GM19023 (cell line): ENCODE measurements at regions not wholly inside any gene's neighbourhood (a gene's known extent, or its start where the extent isn't known, plus 50 kb on each side); places are given as distances from the start of the nearest gene placed in this dataset.
"Not testable (repeated sequence)": the region's sequence is repeated elsewhere in the genome, so short reads cannot be mapped to it uniquely, and the experiment has no call there.

ENCODE experiments used
- ATAC-seq: cut with Tn5 transposase; IDR thresholded peaks from one replicate; pipeline ENCODE4 v1.9.1; 2021; ENCODE audit warnings: mild to moderate bottlenecking, moderate library complexity; ENCODE audit not compliant: unreplicated experiment

GRCh38 chr1:9441451-9442133 lies 97.7 kb upstream of the SLC25A33 start:
- no peak for ATAC-seq

GRCh38 chr1:9442278-9442846 lies 96.9 kb upstream of the SLC25A33 start:
- ATAC-seq = no peak

DNA sequence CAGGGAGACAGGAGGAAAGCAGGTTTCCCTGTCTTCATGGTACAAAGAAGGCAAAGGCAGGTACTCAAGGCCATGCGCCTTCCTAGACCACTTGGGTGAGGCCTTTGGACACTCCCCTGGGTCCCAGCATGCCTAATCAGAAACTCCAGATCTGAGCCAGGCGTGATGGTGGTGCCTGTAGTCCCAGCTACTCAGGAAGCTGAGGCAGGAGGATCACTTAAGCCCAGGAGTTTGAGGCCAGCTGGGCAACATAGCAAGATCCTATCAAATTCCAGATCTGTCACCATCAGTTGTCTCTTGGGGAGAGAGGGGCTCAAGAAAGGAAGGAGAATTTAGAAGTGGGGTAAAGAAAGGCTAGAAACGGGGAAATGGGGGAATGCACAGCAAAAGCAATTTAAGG lies 96.3 kb upstream of the SLC25A33 start:
- ATAC-seq = no peak

- no peak for ATAC-seq
These were observed 95.3 kb upstream of the SLC25A33 start for GRCh38 chr1:9443913-9444445.

DNA sequence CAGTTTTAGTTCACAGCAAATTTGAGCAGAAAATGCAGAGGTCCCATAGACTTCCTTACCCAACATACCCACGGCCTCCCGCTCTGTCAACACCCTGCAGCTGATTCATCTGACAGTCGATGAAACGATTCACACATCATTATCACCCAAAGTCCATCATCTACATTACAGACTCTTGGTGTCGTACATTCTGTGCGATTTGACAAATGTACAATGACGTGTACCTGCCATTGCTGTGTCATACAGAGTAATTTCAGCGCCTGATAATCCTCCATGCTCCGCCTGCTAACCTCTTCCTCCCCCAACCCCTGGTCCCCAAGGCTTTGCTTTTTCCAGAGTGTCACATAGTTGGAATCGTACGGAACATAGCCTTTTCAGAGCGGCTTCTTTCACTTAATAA lies 94.7 kb upstream of the SLC25A33 start:
- ATAC-seq = no peak

GRCh38 chr1:9445081-9445480 lies 94.2 kb upstream of the SLC25A33 start:
- not testable (repeated sequence) for ATAC-seq

GRCh38 chr1:9447215-9447960 lies 91.9 kb upstream of the SLC25A33 start:
- ATAC-seq = no peak

- no peak for ATAC-seq
These were observed 90.8 kb upstream of the SLC25A33 start for GRCh38 chr1:9448132-9449109.

DNA sequence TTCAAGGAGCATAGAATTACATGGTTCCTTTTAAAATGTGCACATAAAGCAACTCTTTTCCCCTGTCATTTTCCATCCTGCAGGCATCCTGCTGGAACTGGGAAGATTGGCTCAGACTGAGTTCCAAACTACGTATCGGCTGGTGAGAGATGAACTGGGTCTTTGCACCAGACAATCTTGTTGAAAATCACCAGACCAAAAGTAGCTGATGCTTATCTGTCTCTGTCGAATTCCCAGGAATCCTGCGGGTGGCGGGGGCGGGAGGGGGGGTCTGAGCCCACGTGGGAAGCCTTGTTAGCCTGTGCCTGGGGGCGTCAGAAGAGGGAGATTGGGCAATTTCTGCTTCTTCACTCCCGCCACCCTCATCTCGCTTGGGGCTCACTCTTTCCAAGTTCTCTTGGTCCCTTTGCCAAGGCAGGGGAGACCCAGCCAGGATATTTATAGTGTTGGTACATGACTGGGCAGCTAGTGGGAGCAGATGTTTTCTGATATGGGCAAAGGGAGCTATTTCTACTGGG lies 90.1 kb upstream of the SLC25A33 start:
- no peak for ATAC-seq

DNA sequence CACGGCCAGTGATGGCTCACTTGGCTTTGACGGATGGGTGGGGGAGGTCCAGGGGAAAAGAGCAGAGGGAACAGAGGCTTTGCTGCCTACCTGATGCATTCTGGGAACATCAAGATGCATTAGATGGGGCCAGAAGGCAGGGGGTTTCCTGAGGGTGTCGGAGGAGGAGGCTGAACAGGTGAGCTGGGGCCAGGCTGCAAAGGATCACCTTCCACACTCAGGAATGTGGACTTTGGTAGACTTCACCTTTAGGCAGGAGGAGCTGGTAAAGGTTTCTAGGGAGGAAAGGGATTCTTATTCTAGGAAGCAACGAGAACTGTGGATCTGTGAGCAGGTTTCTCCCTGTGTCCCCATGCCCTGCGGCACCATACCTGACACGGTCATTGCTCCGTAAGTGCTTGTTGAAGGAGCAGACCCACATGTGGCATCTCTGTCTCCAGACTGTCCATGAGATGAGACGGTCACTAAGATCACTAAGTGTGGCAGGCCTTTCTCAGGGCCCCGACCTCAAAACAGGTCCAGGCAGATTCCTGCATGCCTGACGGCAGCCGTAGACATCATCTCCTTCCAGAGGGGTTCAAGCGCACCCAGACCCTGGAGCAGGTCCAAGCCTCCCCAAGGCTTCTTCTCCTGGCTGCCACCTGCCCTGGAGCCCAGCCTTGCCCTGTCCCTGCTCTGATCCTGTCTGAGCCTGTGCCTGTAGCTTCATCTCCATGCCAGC lies 89.1 kb upstream of the SLC25A33 start:
- no peak for ATAC-seq

DNA sequence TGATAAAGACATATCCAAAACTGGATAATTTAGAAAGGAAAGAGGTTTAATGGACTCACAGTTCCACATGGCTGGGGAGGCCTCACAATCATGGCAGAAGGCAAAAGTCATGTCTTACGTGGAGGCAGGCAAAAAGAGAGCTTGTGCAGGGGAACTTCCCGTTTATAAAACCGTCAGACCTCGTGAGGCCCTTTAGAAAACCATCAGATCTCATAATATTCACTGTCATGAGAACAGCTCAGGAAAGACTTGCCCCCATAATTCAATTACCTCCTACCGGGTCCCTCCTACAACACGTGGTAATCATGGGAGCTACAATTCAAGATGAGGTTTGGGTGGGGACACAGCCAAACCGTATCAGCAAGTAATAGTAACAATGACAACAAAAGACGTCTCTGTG lies 88.2 kb upstream of the SLC25A33 start:
- no peak for ATAC-seq

- no peak for ATAC-seq
These were observed 86.6 kb upstream of the SLC25A33 start for GRCh38 chr1:9452516-9453140.

GRCh38 chr1:9453375-9453774 lies 85.9 kb upstream of the SLC25A33 start:
- ATAC-seq = no peak

DNA sequence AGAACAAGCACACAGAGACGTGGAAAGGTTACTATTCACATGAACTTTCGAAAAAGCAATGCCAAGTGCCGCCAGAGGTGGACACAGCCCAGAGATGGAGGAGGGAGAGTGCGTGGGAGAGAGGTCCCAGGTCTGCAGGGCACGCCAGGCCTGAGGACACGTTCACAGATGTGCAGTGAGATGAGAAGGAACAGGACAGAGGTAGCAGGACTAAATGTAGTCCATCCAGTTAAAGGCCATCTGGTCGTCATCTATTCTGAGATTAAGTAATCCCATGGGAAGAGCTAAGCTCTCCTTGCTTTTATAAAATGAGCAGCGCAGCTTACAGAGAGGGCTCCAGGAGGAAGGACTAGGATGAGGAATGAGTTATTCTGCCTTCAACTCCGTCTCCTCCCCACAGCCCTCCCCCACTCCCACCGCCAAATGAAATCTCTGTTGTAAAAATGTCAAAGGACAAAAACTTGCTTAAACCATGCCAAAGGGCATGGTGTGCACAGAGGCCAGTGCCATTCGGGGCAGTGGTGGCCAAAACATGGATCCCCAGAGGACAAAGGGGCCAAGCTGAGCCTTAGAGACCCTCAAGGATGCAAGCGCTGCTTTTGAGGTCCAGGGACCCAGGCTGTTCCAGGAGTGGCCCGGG lies 85.4 kb upstream of the SLC25A33 start:
- ATAC-seq = no peak

- no peak for ATAC-seq
These were observed 84.7 kb upstream of the SLC25A33 start for GRCh38 chr1:9454494-9455066.

- ATAC-seq = no peak
These were observed 83.6 kb upstream of the SLC25A33 start for GRCh38 chr1:9455487-9456234.

GRCh38 chr1:9456833-9457232 lies 82.4 kb upstream of the SLC25A33 start:
- no peak for ATAC-seq
